A549 (cell line): ENCODE measurements at regions not wholly inside any gene's neighbourhood (a gene's known extent, or its start where the extent isn't known, plus 50 kb on each side); places are given as distances from the start of the nearest gene placed in this dataset.

Experiments used
- CTCF ChIP-seq: fragments of >200 bp; sonication (Bioruptor Twin); formaldehyde crosslinking; IDR thresholded peaks from 3 replicates; pipeline ENCODE4 v1.5.1; 2016
- EP300 ChIP-seq, 2 experiments: fragments of >200 bp; sonication (Bioruptor Twin); formaldehyde crosslinking; IDR thresholded peaks; 2 replicates in 1 of 2; 3 replicates in 1 of 2; pipeline ENCODE4 v1.6.1; 2016 to 2017
- ESRRA ChIP-seq: fragments of 150-350 bp; IDR thresholded peaks from 2 replicates; pipeline ENCODE4 v1.6.1; 2014; ENCODE audit warnings: mild to moderate bottlenecking, low read length, borderline replicate concordance
- FOSL2 ChIP-seq, 2 experiments: fragments of 450-650 bp in 1 of 2; fragments of >200 bp in 1 of 2; sonication (Bioruptor Twin) in 1 of 2; formaldehyde crosslinking; IDR thresholded peaks; 2 replicates each; pipeline versions ENCODE4 v1.5.0 to v1.6.1; 2016 to 2020; ENCODE audit warnings: mild to moderate bottlenecking in 1 of 2, moderate library complexity in 1 of 2
- HOXB5 ChIP-seq: fragments of 250-450 bp; sonication (Bioruptor Pico); IDR thresholded peaks from 2 replicates; pipeline ENCODE4 v1.5.0; 2020; ENCODE audit warnings: mild to moderate bottlenecking, moderate library complexity
- PHF8 ChIP-seq: fragments of 200-600 bp; sonication (generic); IDR thresholded peaks from 2 replicates; pipeline ENCODE4 v1.6.1; 2016; ENCODE audit warnings: low read depth, mild to moderate bottlenecking, antibody characterized with exemption, moderate library complexity, borderline replicate concordance
- POLR2A ChIP-seq: IDR thresholded peaks from 2 replicates; pipeline ENCODE4 v1.6.1; 2012; ENCODE audit warnings: mild to moderate bottlenecking, low read length
- POLR2AphosphoS2 ChIP-seq: conservative IDR thresholded peaks from 2 replicates; pipeline ENCODE4 v1.6.1; 2012; ENCODE audit warnings: low read length, improper control_type of control experiment, inconsistent platforms
- RCOR1 ChIP-seq: fragments of 150-350 bp; IDR thresholded peaks from 2 replicates; pipeline ENCODE4 v1.6.1; 2014; ENCODE audit warnings: antibody characterized with exemption, low read length, low read depth
- RFX5 ChIP-seq: fragments of 450-650 bp; IDR thresholded peaks from 2 replicates; pipeline ENCODE4 v1.7.1; 2014; ENCODE audit warnings: antibody characterized with exemption, mild to moderate bottlenecking, moderate library complexity
- RNF2 ChIP-seq: fragments of 200-600 bp; sonication (generic); IDR thresholded peaks from 2 replicates; pipeline ENCODE4 v1.6.1; 2016; ENCODE audit warnings: low read depth, mild to moderate bottlenecking, antibody characterized with exemption, moderate library complexity, borderline replicate concordance
- SMC3 ChIP-seq: fragments of >200 bp; sonication (Bioruptor Twin); formaldehyde crosslinking; IDR thresholded peaks from 3 replicates; pipeline ENCODE4 v1.6.1; 2018; ENCODE audit warnings: inconsistent platforms
- TP53 ChIP-seq: fragments of 250-450 bp; sonication (Bioruptor Pico); IDR thresholded peaks from 2 replicates; pipeline ENCODE4 v1.5.0; 2021; ENCODE audit warnings: mild to moderate bottlenecking, moderate library complexity
- ZFP36 ChIP-seq: fragments of 450-650 bp; IDR thresholded peaks from 2 replicates; pipeline ENCODE4 v1.6.1; 2014; ENCODE audit warnings: borderline replicate concordance; ENCODE audit not compliant: partially characterized antibody

- TF ChIP-seq RFX5 (no peak), RNF2 (no peak), CTCF (no peak), RCOR1 (no peak), SMC3 (no peak), ESRRA (no peak), FOSL2 (IDR thresholded peaks at IDR 0.05) (no peak), FOSL2 (CRISPR knock-in tag; IDR thresholded peaks at IDR 0.05) (no peak), POLR2A (no peak), ZFP36 (no peak), PHF8 (no peak), TP53 (no peak), HOXB5 (CRISPR knock-in tag) (no peak), POLR2AphosphoS2 (no peak), EP300 (IDR thresholded peaks at IDR 0.05) (no peak)
Observed at GRCh38 chr1:228963795-228964177, 228.5 kb downstream of the RHOU start.
